ENCODE measurements at regions not wholly inside any gene's neighbourhood (a gene's known extent, or its start where the extent isn't known, plus 50 kb on each side); places are given as distances from the start of the nearest gene placed in this dataset.

DNA sequence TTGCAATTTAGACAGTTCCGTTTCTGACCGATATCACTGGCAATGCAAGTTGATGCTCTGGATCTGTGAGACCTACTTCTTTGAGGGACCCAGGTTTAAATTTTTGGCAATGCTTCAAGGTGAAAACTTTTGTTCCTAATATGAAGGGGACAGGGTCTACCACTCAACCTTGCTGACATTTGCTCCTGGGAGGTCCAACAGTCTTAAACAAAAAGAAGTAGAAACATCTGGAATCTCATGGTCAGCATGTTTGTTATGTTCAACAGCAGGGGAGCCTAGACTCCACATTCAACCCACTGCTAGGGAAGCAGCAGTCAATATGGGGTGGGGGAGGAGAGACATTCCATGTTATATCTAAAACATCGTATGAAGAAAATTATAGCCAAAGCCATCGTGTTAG is 196.4 kb downstream of the SIM1 start:
- WGBS: 91% methylated on average over 4 of the region's 4 CpGs
- H3K4me3 ChIP-seq (ENCODE audit: low read length): no peak overlapping the region
- DNase-seq (no peak), ATAC-seq (no peak)
- intact Hi-C loops (cut with DNase I): no loop called here
- no peaks in the 10 kb centered on the region for H3K4me1 ChIP-seq (ENCODE audit: control insufficient read depth, insufficient read depth, low read length)
- H3K27me3 ChIP-seq (ENCODE audit: control insufficient read depth, insufficient read depth): no peaks in the 10 kb centered on the region
- no peak overlapping the region for H3K27ac ChIP-seq (ENCODE audit: low read length)
- H3K9me3 ChIP-seq (ENCODE audit: control insufficient read depth, low read length): no peaks in the 10 kb centered on the region

DNA sequence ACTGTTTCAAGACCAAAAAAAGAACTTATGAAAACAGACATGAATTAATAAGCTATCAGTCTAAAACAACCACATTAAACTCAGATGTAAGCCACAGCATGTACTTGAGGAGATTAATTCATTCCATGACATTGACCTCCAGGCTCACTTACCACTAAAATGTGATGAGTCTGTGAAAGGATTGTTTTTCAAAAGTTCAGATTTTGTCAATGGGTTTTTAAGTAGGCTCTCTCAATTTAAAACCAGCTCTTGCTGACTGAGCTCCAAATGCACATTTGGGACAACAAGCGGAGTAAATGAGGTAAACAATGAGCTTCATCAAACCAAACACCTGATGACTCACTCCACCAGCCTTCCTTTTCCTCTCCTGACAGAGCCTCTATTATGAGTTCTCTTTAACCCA is 197.0 kb downstream of the SIM1 start:
- intact Hi-C loops (cut with DNase I): no loop called here
- Histone ChIP-seq H3K27ac (ENCODE audit: low read length) (no peak overlapping the region), H3K9me3 (ENCODE audit: control insufficient read depth, low read length) (no peaks in the 10 kb centered on the region), H3K4me1 (ENCODE audit: control insufficient read depth, insufficient read depth, low read length) (no peaks in the 10 kb centered on the region), H3K27me3 (ENCODE audit: control insufficient read depth, insufficient read depth) (no peaks in the 10 kb centered on the region), H3K4me3 (ENCODE audit: low read length) (no peak overlapping the region)
- 90% methylated on average over 1 of the region's 1 CpG for WGBS
- no peak for DNase-seq
- ATAC-seq: no peak

DNA sequence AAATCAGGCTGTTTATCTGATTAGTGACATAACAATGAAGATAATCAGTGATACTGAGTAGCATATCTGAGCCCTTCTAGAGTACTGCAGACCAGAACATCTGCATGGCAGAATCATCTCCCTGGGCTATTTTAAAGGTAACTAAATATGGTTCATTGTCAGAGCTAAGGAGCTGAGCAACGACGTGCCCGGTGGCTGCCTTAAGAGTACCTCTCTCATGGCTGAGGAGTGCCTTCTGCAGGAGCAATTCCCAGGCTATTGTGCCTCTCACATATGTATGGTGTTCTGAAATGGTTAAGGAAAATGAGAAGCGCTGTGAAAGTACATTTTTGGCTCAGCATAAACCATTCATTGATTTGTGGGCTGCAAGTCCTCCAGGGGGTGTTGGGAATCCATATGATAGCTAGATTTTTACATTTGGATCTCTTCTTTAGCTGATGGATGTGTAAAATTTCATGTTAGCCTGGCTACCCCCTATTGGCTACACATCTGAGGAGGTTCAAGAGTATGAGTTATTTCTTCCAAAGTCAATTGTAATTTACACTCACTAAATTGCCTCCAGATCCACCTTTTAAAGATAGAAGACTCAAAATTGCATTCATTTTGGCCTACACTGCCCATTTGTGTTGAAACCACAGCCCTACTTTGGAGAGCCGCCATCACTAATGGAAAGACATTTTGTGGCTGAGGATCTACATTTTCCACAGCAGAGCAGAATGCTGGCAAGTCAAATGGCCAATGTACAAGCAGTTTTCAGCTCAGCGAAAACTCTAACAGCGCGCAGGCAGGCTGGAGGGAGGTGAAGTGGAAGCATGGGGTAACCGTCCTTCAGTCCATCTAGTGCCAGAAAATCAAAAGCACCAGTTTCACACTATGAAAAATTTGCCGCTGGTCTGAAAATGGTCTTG is 198.0 kb downstream of the SIM1 start:
- DNase-seq (no peak), ATAC-seq (no peak)
- Histone ChIP-seq H3K4me3 (ENCODE audit: low read length) (no peak overlapping the region), H3K4me1 (ENCODE audit: control insufficient read depth, insufficient read depth, low read length) (no peaks in the 10 kb centered on the region), H3K27me3 (ENCODE audit: control insufficient read depth, insufficient read depth) (no peaks in the 10 kb centered on the region), H3K9me3 (ENCODE audit: control insufficient read depth, low read length) (no peaks in the 10 kb centered on the region), H3K27ac (ENCODE audit: low read length) (no peak overlapping the region)
- intact Hi-C loops (cut with DNase I): no loop called here
- WGBS: 83% methylated on average over 10 of the region's 10 CpGs

DNA sequence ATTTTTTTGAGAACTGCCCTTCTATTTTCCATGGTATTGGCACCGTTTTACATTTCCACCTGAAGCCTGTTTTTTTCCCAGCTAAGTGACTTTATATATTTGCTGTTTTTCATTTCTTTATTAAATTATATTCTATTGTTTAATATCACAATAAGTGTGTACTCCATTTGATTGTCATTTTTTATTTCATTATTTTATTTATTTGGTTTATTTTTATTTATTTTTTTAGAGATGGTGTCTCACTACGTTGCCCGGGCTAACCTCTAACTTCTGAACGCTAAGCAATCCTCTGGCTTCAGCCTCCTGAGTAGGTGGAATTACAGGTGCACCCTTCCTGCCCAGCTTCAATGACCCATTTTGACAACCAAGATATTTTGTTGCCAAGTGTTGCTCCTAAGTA is 202.6 kb downstream of the SIM1 start:
- Histone ChIP-seq H3K27ac (ENCODE audit: low read length) (no peak overlapping the region), H3K4me3 (ENCODE audit: low read length) (no peak overlapping the region), H3K9me3 (ENCODE audit: control insufficient read depth, low read length) (no peaks in the 10 kb centered on the region), H3K27me3 (ENCODE audit: control insufficient read depth, insufficient read depth) (no peaks in the 10 kb centered on the region), H3K4me1 (ENCODE audit: control insufficient read depth, insufficient read depth, low read length) (no peaks in the 10 kb centered on the region)
- ATAC-seq (no peak), DNase-seq (no peak)
- 88% methylated on average over 4 of the region's 4 CpGs for WGBS
- intact Hi-C loops (cut with DNase I): no loop called here

DNA sequence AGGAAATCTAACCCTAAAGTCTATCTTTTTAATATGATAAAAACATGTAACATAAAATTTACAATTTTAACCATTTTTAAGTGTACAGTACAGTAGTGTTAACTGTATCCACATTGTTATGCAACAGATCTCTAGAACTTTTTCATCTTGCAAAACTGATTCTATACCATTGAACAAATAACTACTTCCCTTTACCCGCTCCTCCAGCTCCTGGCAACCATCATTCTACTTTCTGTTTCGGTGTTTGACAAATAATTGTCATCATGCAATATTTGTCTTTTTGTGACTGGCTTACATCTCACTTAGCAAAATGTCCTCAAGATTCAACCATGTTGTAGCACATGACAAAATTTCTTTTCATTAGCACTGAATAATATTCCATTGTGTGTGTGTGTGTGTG is 203.2 kb downstream of the SIM1 start:
- no peak overlapping the region for H3K4me3 ChIP-seq (ENCODE audit: low read length)
- DNase-seq (no peak), ATAC-seq (no peak)
- H3K9me3 ChIP-seq (ENCODE audit: control insufficient read depth, low read length): no peaks in the 10 kb centered on the region
- no peaks in the 10 kb centered on the region for H3K4me1 ChIP-seq (ENCODE audit: control insufficient read depth, insufficient read depth, low read length)
- 86% methylated on average over 2 of the region's 2 CpGs for WGBS
- H3K27me3 ChIP-seq (ENCODE audit: control insufficient read depth, insufficient read depth): no peaks in the 10 kb centered on the region
- no peak overlapping the region for H3K27ac ChIP-seq (ENCODE audit: low read length)
- intact Hi-C loops (cut with DNase I): no loop called here

DNA sequence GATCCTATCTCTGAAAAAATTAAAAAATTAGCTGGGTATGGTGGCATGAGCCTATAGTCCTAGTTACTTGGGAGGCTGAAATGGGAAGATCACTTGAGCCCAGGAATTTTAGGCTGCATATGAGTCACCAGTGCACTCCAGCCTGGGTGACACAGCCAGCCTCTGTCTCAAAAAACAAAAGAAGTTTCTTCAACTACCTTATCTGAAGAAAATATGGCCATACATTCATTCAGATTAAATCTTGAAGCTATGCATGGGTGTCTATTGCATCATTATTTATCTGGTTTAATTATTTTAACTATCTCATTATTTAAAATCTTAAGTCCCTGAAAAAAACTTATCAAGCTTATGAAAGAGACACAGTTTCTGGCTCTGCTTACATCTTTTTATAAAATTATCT is 204.1 kb downstream of the SIM1 start:
- Histone ChIP-seq H3K4me1 (ENCODE audit: control insufficient read depth, insufficient read depth, low read length) (no peaks in the 10 kb centered on the region), H3K27ac (ENCODE audit: low read length) (no peak overlapping the region), H3K4me3 (ENCODE audit: low read length) (no peak overlapping the region), H3K9me3 (ENCODE audit: control insufficient read depth, low read length) (no peaks in the 10 kb centered on the region), H3K27me3 (ENCODE audit: control insufficient read depth, insufficient read depth) (no peaks in the 10 kb centered on the region)
- intact Hi-C loops (cut with DNase I): no loop called here
- ATAC-seq (no peak), DNase-seq (no peak)

DNA sequence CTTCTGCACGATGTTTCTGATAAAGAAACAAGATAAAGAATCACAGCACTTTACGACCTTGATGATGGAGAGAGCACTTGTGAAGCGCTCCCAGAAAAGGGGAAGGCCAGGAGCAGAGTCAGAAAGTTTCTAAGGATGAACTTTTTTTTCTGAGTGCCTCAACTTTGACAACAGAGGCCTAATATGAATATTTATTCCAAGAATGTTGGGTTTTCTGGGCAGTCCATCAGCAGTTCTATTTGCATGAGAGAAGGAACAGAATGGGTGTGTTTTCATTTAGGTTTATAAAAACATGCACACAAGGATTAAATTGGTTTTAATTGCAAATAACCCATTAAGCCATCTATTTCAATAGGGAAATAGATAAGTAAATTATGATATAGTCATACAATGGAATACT is 204.9 kb downstream of the SIM1 start:
- 66% methylated on average over 3 of the region's 3 CpGs for WGBS

DNA sequence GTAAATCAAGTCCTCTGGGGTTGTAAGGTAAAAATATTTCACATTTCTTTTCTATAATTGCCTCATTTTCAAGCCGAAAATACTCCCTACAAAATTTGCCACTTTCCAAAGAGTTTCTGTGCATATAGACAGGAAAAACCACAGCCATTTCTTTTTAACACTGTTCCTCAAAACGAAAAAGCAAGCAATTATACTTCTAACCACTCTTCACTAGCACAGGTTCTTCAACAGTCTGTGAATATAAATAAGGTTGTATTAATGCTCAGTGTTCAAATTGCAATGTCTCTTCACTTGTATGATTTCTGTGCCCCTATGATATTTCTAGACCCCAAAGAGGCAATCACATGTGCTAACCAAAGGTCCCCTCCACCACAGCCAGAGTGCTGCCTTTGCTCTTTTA is 206.0 kb downstream of the SIM1 start:
- ATAC-seq: no peak
- no peak overlapping the region for H3K27ac ChIP-seq (ENCODE audit: low read length)
- no peaks in the 10 kb centered on the region for H3K4me1 ChIP-seq (ENCODE audit: control insufficient read depth, insufficient read depth, low read length)
- H3K4me3 ChIP-seq (ENCODE audit: low read length): no peak overlapping the region
- no peaks in the 10 kb centered on the region for H3K9me3 ChIP-seq (ENCODE audit: control insufficient read depth, low read length)
- intact Hi-C loops (cut with DNase I): no loop called here
- DNase-seq: no peak
- 79% methylated on average over 2 of the region's 2 CpGs for WGBS
- no peaks in the 10 kb centered on the region for H3K27me3 ChIP-seq (ENCODE audit: control insufficient read depth, insufficient read depth)

More for the DNA sequence above, 204.9 kb downstream of the SIM1 start:
- intact Hi-C loops (cut with DNase I): no loop called here
- ATAC-seq (no peak), DNase-seq (no peak)
- H3K4me3 ChIP-seq (ENCODE audit: low read length): no peak overlapping the region
- H3K4me1 ChIP-seq (ENCODE audit: control insufficient read depth, insufficient read depth, low read length): no peaks in the 10 kb centered on the region
- H3K27ac ChIP-seq (ENCODE audit: low read length): no peak overlapping the region
- H3K27me3 ChIP-seq (ENCODE audit: control insufficient read depth, insufficient read depth): no peaks in the 10 kb centered on the region
- H3K9me3 ChIP-seq (ENCODE audit: control insufficient read depth, low read length): no peaks in the 10 kb centered on the region

DNA sequence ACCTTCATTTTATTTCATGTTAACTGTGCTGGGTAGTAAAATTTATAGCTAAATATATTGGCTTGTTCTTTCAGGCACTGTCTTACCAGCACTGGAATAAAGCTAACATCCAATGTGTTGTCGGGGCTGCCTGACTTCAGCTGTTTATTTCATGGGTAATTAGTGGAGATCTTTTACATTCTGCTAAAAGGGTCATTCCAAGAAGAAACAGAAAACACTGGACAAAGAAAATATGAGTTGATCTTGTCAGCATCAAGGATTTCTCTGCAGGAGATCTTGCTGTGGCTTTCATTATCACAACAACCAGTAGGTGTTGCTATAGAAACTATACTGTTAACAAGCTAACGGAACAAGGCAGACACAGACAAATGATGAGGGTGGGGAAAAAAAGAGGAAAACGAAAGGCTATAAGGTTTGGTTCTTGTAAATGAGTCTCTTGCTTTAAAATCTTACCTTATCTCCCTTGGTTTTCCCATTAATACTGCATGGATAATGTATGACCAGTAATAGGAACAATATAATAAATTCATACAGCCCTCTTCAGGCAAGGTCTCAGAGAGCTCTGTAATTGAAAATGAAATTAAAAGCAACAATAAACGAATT is 206.8 kb downstream of the SIM1 start:
- ATAC-seq: no peak
- no peaks in the 10 kb centered on the region for H3K9me3 ChIP-seq (ENCODE audit: control insufficient read depth, low read length)
- H3K27me3 ChIP-seq (ENCODE audit: control insufficient read depth, insufficient read depth): no peaks in the 10 kb centered on the region
- H3K4me1 ChIP-seq (ENCODE audit: control insufficient read depth, insufficient read depth, low read length): no peaks in the 10 kb centered on the region
- H3K4me3 ChIP-seq (ENCODE audit: low read length): no peak overlapping the region
- intact Hi-C loops (cut with DNase I): no loop called here
- no peak for DNase-seq
- no peak overlapping the region for H3K27ac ChIP-seq (ENCODE audit: low read length)
- 27% methylated on average over 4 of the region's 4 CpGs for WGBS

DNA sequence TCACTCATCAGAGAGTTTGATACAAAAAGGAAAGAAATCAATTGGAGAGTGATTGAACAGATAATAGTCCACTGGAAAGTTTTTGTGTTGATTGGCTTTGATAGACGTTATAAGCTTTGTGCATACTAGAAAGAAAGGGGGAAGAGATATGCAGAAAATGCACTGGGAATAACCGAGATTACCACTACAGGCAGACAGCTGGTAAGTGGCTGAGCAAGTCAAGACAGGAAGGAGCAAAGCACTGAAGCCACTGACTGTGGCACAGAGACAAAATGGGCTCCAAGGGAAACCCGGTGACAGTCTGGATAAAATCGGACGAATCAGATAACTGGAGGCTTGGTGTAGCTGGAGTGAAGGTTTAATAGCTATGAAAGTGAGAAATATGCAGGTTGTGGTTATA is 209.0 kb downstream of the SIM1 start:
- 44% methylated on average over 5 of the region's 5 CpGs for WGBS
- intact Hi-C loops (cut with DNase I): no loop called here
- no peak overlapping the region for H3K4me3 ChIP-seq (ENCODE audit: low read length)
- H3K27me3 ChIP-seq (ENCODE audit: control insufficient read depth, insufficient read depth): no peaks in the 10 kb centered on the region
- no peaks in the 10 kb centered on the region for H3K9me3 ChIP-seq (ENCODE audit: control insufficient read depth, low read length)
- DNase-seq (no peak), ATAC-seq (no peak)
- H3K27ac ChIP-seq (ENCODE audit: low read length): no peak overlapping the region
- no peaks in the 10 kb centered on the region for H3K4me1 ChIP-seq (ENCODE audit: control insufficient read depth, insufficient read depth, low read length)

DNA sequence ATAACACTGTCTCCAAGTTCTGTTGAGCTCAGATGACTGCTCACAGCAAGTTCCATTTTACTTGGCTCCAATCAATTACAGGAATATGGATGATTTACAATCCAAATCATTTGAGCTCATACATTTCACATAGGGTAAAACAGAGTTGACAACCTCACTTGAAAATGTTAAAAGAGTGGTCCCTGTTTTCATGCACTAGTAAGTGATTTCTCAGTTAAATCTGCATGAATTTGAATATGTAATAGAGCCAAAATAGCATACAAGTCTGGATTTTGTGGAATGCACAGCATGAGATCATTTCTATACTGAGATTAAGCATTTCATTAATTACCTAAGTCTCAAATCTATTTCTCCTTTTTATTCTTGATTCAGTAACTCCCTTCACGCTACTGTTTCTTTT is 217.6 kb downstream of the SIM1 start:
- intact Hi-C loops (cut with DNase I): no loop called here
- Histone ChIP-seq H3K27me3 (ENCODE audit: control insufficient read depth, insufficient read depth) (no peaks in the 10 kb centered on the region), H3K27ac (ENCODE audit: low read length) (no peak overlapping the region), H3K9me3 (ENCODE audit: control insufficient read depth, low read length) (no peaks in the 10 kb centered on the region), H3K4me1 (ENCODE audit: control insufficient read depth, insufficient read depth, low read length) (no peaks in the 10 kb centered on the region), H3K4me3 (ENCODE audit: low read length) (no peak overlapping the region)
- no peak for ATAC-seq
- 70% methylated on average over 1 of the region's 1 CpG for WGBS
- no peak for DNase-seq

Data from right cardiac atrium (tissue), 5 donors.